Left ventricle myocardium inferior (tissue), 1 donor: ENCODE measurements at regions not wholly inside any gene's neighbourhood (a gene's known extent, or its start where the extent isn't known, plus 50 kb on each side); places are given as distances from the start of the nearest gene placed in this dataset.
"Not testable (repeated sequence)": the region's sequence is repeated elsewhere in the genome, so short reads cannot be mapped to it uniquely, and the experiment has no call there.

Source experiments
- DNase-seq: peaks from one replicate; pipeline ENCODE4 v3.0.0-alpha.2; 2020
- H3K27ac ChIP-seq: fragments of 200-600 bp; replicated peaks from 2 replicates; pipeline ENCODE4 v1.8.0; 2021
- H3K27me3 ChIP-seq: fragments of 200-600 bp; 2 replicates; pipeline ENCODE4 v1.8.0; 2021; ENCODE audit warnings: low read depth
- H3K36me3 ChIP-seq: fragments of 200-600 bp; 2 replicates; pipeline ENCODE4 v1.8.0; 2021
- H3K4me1 ChIP-seq: fragments of 200-600 bp; 2 replicates; pipeline ENCODE4 v1.8.0; 2021
- H3K4me3 ChIP-seq: fragments of 200-600 bp; 2 replicates; pipeline ENCODE4 v1.8.0; 2021; ENCODE audit warnings: mild to moderate bottlenecking, moderate library complexity
- H3K9me3 ChIP-seq: fragments of 200-600 bp; replicated peaks from 2 replicates; pipeline ENCODE4 v1.8.0; 2021
- intact Hi-C: fragments of 100-400 bp; cut with micrococcal nuclease; formaldehyde crosslinking; loops from one replicate; pipeline ENCODE4 v1.11.0; 2022
- TF ChIP-seq, protein P1 (sequence below): fragments of 200-600 bp; IDR thresholded peaks from 2 replicates; pipeline ENCODE4 v1.8.0; 2021; ENCODE audit warnings: antibody characterized with exemption, mild to moderate bottlenecking, borderline replicate concordance
- donor health status: DM: no; HTN: yes; CAD: no; lungs with severe emphysema.

DNA sequence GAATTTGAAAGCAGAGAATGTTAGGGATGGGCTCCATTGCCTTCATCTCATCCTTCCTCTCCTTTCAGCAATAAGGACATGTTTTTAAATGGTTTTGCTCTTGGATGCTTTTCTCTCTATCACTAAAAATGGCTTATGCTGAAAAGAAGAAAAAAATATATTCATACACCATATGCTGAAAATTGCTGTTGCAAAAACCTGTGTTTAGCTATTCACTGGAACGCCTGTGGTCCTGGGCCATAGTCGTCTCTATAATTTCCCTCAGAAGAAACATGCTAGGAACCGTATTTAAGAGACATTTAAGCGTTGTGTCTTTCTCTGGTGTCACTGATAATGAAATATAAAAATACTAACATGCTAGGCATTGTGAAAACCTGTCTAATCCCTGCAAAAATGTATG lies 324.9 kb downstream of the TSN start:
- TF ChIP-seq, protein P1, sequence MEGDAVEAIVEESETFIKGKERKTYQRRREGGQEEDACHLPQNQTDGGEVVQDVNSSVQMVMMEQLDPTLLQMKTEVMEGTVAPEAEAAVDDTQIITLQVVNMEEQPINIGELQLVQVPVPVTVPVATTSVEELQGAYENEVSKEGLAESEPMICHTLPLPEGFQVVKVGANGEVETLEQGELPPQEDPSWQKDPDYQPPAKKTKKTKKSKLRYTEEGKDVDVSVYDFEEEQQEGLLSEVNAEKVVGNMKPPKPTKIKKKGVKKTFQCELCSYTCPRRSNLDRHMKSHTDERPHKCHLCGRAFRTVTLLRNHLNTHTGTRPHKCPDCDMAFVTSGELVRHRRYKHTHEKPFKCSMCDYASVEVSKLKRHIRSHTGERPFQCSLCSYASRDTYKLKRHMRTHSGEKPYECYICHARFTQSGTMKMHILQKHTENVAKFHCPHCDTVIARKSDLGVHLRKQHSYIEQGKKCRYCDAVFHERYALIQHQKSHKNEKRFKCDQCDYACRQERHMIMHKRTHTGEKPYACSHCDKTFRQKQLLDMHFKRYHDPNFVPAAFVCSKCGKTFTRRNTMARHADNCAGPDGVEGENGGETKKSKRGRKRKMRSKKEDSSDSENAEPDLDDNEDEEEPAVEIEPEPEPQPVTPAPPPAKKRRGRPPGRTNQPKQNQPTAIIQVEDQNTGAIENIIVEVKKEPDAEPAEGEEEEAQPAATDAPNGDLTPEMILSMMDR = no peak
- intact Hi-C loops = no loop called here
- no peaks in the 10 kb centered on the region for H3K27me3 ChIP-seq
- H3K4me1 ChIP-seq = no peaks in the 10 kb centered on the region
- H3K27ac ChIP-seq = no peak overlapping the region
- DNase-seq = no peak
- no peak overlapping the region for H3K4me3 ChIP-seq
- no peaks in the 10 kb centered on the region for H3K9me3 ChIP-seq
- H3K36me3 ChIP-seq = no peaks in the 10 kb centered on the region

DNA sequence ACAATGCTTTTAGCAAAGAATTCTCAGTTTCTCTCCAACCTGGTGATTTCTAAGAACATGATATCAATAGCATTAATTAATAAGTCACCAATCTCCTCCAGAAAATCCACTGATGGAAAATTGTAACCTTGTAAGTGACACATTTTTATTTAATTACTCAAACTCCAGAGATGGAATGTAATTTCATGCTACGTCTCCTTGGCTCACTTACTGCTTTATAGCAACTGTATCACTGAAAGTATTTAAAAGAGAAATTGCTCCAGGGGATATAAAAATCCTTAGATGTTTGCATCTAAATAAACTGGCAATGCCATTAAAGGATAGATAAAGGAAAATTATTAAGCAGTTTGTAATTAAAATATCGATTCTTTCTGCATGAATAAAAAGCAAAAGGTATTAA lies 325.4 kb downstream of the TSN start:
- no peaks in the 10 kb centered on the region for H3K9me3 ChIP-seq
- no peaks in the 10 kb centered on the region for H3K4me1 ChIP-seq
- intact Hi-C loops = no loop called here
- H3K36me3 ChIP-seq = no peaks in the 10 kb centered on the region
- H3K4me3 ChIP-seq = no peak overlapping the region
- no peaks in the 10 kb centered on the region for H3K27me3 ChIP-seq
- no peak for DNase-seq
- H3K27ac ChIP-seq = no peak overlapping the region
- TF ChIP-seq, protein P1 = no peak

DNA sequence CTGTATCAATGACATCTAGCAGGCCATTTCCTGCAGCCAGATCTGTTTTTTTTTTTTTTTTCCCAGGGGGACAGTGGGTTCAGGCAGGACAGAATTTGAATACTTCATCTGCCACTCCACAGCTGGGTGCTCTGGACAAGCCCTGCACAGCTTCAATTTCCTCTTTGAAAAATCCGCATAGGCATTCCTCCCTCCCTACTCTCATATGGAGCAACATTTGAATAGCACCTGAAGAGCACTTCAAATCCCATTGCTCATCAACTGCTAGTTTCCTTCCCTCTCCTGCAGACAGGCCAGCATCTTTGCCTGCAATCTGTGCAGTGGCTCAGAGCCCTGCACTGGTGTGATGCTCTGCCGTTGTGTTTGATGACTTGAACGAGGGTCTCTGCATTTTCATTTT lies 326.3 kb downstream of the TSN start:
- no peaks in the 10 kb centered on the region for H3K27me3 ChIP-seq
- no peaks in the 10 kb centered on the region for H3K4me1 ChIP-seq
- H3K9me3 ChIP-seq = no peaks in the 10 kb centered on the region
- H3K36me3 ChIP-seq = no peaks in the 10 kb centered on the region
- TF ChIP-seq, protein P1 = no peak
- no peak for DNase-seq
- intact Hi-C loops = no loop called here
- H3K4me3 ChIP-seq = no peak overlapping the region
- H3K27ac ChIP-seq = no peak overlapping the region

DNA sequence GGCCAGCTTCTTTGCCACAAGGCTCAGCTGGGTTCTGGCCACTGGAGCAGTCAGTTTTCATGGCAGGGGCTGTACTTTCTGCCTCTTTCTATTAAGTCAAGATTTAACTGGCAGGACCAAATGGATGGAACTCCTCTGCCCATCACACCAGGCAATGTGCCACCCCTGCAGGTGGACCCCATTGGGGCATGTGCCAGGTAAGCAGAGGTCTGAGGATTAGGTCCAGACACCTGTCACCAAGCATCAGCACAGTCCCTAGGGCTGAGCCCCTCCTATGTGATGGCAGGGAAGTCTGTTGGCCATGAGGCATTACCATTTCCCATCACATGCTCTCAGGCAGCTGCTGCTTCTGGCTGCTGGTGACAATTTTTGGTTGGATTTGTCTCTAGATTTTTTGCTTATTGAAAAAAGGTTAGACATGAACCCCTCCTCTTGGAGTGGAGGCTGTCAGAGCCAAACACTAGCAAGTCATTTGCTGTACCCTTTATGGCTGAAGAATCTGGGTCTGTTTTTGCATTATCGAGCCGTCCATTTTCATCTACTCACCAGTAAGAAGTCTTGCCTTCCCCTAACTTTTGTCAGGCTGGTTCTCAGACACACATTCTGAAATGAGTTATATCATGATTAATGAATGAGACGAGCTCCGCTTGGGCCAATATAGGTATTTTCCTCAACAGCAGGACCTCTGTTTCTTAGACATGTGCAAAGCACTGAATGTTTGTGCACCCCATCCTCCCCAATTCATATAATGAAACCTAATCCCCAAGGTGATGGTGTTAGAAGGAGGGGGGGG lies 328.0 kb downstream of the TSN start:
- no peak for DNase-seq
- Histone ChIP-seq H3K9me3 (peaks cover 13% of the 10 kb centered on the region), H3K27me3 (no peaks in the 10 kb centered on the region), H3K4me3 (no peak overlapping the region), H3K27ac (no peak overlapping the region), H3K4me1 (no peaks in the 10 kb centered on the region), H3K36me3 (no peaks in the 10 kb centered on the region)
- TF ChIP-seq, protein P1 = no peak
- intact Hi-C loops = no loop called here

DNA sequence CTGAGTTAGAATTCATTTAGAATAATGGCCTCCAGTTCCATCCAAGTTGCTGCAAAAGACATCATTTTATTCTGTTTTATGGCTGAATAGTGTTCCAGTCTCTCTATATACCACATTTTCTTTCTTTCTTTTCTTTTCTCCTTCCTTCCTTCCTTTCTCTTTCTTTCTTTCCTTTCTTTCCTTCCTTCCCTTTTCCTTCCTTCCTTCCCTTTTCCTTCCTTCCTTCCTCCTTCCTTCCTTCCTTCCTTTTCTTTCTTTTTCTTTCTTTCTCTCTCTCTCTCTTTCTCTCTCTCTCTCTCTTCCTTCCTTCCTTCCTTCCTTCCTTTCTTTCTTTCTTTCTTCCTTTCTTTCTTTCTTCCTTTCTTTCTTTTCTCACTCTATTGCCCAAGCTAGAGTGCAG lies 330.2 kb downstream of the TSN start:
- H3K27me3 ChIP-seq, H3K4me1 ChIP-seq, intact Hi-C loops, H3K36me3 ChIP-seq, H3K4me3 ChIP-seq, DNase-seq, H3K27ac ChIP-seq: not testable (repeated sequence)
- peaks cover 35% of the 10 kb centered on the region for H3K9me3 ChIP-seq

DNA sequence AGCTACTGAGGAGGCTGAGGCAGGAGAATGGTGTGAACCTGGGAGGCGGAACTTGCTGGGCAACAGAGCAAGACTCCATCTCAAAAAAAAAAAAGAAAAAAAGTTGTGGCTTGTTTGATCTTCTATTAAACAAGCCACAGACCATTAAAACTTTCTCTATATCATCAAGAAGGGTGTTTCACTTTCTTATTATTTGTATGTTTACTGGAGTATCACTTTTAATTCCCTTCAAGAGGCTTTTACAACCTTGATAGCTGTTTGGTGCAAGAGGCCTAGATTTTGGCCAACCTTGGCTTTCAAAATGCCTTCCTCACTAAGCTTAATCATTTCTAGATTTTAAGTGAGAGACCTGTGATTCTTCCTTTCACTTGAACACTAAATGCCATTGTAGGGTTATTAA lies 339.1 kb downstream of the TSN start:
- peaks cover 15% of the 10 kb centered on the region for H3K9me3 ChIP-seq
- no peaks in the 10 kb centered on the region for H3K36me3 ChIP-seq
- H3K4me3 ChIP-seq = no peak overlapping the region
- TF ChIP-seq, protein P1 = no peak
- DNase-seq = no peak
- intact Hi-C loops = no loop called here
- no peak overlapping the region for H3K27ac ChIP-seq
- H3K27me3 ChIP-seq = peaks cover 3% of the 10 kb centered on the region
- no peaks in the 10 kb centered on the region for H3K4me1 ChIP-seq
